ENCODE measurements at regions not wholly inside any gene's neighbourhood (a gene's known extent, or its start where the extent isn't known, plus 50 kb on each side); places are given as distances from the start of the nearest gene placed in this dataset.
"Not testable (repeated sequence)": the region's sequence is repeated elsewhere in the genome, so short reads cannot be mapped to it uniquely, and the experiment has no call there.

- no peak for DNase-seq (ENCODE audit: low spot score)
These were observed 197.6 kb downstream of the LAT start for GRCh38 chr16:29182501-29182900.

GRCh38 chr16:29181921-29182411 is 197.1 kb downstream of the LAT start:
- DNase-seq (ENCODE audit: low spot score) = not testable (repeated sequence)

DNA sequence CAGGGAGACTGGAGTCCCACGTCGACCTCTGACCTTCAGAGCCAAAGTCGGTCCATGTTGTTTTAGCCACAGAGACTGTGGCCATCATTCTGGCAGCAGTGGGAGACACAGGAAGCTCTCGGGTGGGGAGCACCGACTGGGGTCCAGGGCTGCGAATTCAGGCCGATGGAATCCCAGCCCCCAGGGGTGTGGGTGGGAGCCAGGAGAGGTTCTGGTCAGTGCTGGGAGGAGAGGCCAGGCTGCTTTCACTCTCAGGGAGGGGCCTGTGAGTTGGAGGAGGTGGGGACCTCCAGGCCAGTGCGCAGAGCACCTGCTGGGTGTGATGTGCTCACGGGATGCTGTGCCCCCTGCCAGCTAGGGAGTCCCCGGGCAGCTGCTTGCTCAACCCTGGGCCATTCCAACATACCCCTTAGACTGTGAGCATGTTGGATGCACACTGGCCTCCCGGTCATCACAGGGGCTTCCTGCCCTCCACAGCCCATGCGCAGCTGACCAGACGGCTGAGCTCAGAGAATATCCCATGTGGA is 196.5 kb downstream of the LAT start:
- not testable (repeated sequence) for DNase-seq (ENCODE audit: low spot score)

DNA sequence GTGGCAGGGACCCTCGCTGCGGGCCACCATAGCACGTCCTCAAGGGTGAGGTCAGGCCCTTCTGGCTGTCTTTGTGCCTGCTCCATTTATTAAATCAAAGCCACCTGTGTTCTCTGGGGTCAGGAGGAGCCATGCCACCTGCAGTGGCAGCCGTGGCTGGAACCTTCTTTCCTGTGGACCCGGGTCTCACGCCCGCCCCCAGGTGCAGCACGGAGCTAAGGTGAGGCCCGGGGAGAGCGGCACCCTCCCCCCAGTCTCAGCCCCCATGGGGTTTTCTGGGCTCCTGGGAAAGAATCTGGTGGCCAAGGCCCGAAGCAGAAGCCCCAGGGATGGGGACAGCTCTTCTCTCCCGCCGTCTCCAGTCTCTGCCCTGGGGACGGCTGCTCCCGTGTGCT is 195.4 kb downstream of the LAT start:
- DNase-seq (ENCODE audit: low spot score) = not testable (repeated sequence)

GRCh38 chr16:29179401-29180205 is 194.8 kb downstream of the LAT start:
- not testable (repeated sequence) for DNase-seq (ENCODE audit: low spot score)

GRCh38 chr16:29177888-29178726 is 193.3 kb downstream of the LAT start:
- DNase-seq (ENCODE audit: low spot score) = not testable (repeated sequence)

- not testable (repeated sequence) for DNase-seq (ENCODE audit: low spot score)
These were observed 192.5 kb downstream of the LAT start for GRCh38 chr16:29177203-29177887.

GRCh38 chr16:29176822-29177202 is 192.0 kb downstream of the LAT start:
- DNase-seq (ENCODE audit: low spot score) = not testable (repeated sequence)

DNA sequence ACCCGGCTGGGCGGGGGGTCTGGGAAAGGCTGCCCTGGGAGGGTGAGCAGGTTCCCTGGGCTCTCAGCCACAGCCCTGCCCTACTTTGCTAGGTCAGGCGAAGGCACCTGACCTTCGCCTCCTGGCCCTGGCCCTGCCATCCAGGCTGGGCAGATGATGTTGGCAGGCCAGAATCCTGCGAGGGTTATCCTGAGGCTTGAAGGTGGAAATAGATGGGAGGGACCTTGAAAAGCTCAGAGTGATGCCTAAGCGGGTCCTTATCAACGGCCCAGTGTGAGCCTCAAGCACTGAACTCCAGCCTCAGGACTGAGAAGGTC is 191.3 kb downstream of the LAT start:
- not testable (repeated sequence) for DNase-seq (ENCODE audit: low spot score)

- not testable (repeated sequence) for DNase-seq (ENCODE audit: low spot score)
These were observed 190.7 kb downstream of the LAT start for GRCh38 chr16:29175411-29176153.

- DNase-seq (ENCODE audit: low spot score) = not testable (repeated sequence)
These were observed 188.8 kb downstream of the LAT start for GRCh38 chr16:29173371-29174305.

- DNase-seq (ENCODE audit: low spot score) = not testable (repeated sequence)
These were observed 187.4 kb downstream of the LAT start for GRCh38 chr16:29172098-29172724.

DNA sequence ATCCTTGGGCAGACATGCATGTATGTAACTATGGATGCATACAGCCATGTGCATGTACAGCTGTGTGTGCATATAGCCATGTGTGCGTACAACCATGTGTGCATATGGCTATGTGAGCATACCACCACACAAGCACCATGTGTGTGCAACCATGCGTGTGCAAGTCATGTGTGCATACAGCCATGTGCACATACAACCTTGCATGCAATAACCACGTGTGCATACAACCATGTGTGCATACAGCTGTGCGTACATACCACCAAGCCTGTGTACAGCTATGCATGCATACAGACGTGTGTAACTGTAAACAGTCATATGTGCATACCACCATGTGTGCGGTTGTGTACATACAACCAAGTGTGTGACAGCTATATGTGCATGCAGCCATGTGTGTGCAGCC is 186.4 kb downstream of the LAT start:
- not testable (repeated sequence) for DNase-seq (ENCODE audit: low spot score)

GRCh38 chr16:29170393-29171119 is 185.7 kb downstream of the LAT start:
- not testable (repeated sequence) for DNase-seq (ENCODE audit: low spot score)

- not testable (repeated sequence) for DNase-seq (ENCODE audit: low spot score)
These were observed 184.6 kb downstream of the LAT start for GRCh38 chr16:29169295-29169994.

DNA sequence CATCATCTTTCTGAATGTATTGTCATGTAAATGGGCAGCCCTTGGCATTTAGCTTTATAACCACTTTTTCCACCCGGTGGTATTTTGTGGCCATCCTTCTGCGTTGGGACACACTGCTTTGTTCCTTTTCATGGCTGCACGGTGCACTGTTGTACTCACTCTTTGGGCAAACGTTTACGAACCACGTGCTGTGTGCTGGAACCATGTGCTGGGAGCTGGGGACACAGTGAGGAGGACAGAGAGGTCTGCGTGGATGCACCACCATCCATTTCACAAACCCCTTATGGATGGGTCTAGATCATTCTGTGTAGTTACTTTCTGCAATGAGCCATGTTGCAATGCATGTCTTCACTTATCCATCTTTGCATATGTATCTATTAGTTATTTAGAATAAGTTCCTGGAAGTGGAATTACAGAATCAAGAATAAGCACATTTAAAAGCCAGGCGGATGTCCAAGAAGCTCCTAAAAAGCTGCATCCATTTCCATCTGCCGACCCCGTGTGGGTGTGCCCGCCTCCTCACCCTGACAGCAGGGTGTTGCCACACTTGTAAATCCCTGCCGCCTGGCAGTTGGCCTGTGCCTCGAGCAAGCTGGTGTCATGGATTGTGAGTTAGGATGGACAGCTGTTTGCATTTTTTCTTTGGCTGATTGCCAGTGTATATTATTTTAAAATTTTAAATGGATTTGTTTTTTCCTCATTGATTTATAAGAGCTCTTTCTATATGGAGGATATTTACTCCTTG is 183.8 kb downstream of the LAT start:
- not testable (repeated sequence) for DNase-seq (ENCODE audit: low spot score)

GRCh38 chr16:29164442-29165089 is 179.7 kb downstream of the LAT start:
- not testable (repeated sequence) for DNase-seq (ENCODE audit: low spot score)

Measured in CD4-positive, alpha-beta T cell treated with Interleukin-15 for 4 hours (primary cell).